ENCODE measurements at regions not wholly inside any gene's neighbourhood (a gene's known extent, or its start where the extent isn't known, plus 50 kb on each side); places are given as distances from the start of the nearest gene placed in this dataset.

GRCh38 chrX:122783918-122784317 is 400.2 kb upstream of the GRIA3 start:
- no peak for TF ChIP-seq CTCF (IDR thresholded peaks at IDR 0.05)
- TF ChIP-seq POLR2A (IDR thresholded peaks at IDR 0.05) = no peak
- TF ChIP-seq POLR2AphosphoS5 (IDR thresholded peaks at IDR 0.05) = no peak

Measured in prostate gland (tissue), 2 donors.